ENCODE measurements at regions not wholly inside any gene's neighbourhood (a gene's known extent, or its start where the extent isn't known, plus 50 kb on each side); places are given as distances from the start of the nearest gene placed in this dataset.

DNA sequence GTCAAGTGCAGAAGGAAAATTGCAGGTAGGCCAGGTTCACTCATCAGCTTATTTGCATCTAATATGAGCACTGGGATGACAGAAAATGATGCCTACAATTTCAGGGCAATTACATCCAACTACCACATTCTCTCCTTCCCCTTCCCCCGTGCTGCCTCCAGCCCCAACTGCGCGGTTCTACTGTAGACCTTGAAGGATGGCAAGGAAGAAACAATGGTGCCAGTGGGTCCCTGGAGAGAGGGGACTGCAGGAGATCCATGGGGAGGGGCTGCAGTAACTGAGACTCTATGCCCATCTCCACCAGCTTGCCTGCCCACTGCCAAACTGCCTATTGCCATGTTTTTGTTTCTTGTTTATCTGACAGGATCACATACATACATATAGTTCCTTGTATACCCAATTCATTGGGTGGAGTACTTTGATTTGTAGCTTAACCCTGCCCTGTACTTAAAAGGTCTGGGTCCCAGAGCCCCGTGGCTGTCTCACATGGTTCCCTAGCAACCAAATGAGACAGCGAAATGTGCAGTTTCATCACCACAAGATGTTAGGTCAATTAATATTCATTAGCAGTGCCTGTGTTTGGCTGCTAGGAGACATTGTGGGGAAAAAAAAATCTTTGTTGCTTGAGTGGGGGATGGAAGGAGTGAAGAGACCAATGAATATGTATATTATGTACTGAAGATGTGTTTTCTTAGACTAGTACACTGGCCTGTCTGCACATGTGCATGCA, 253.5 kb upstream of the PLET1 start:
- H3K4me3 ChIP-seq (ENCODE audit: low read depth, low read length) = no peak overlapping the region
- no peaks in the 10 kb centered on the region for H3K27me3 ChIP-seq (ENCODE audit: control insufficient read depth, insufficient read depth, low read length)
- TF ChIP-seq, protein P1, sequence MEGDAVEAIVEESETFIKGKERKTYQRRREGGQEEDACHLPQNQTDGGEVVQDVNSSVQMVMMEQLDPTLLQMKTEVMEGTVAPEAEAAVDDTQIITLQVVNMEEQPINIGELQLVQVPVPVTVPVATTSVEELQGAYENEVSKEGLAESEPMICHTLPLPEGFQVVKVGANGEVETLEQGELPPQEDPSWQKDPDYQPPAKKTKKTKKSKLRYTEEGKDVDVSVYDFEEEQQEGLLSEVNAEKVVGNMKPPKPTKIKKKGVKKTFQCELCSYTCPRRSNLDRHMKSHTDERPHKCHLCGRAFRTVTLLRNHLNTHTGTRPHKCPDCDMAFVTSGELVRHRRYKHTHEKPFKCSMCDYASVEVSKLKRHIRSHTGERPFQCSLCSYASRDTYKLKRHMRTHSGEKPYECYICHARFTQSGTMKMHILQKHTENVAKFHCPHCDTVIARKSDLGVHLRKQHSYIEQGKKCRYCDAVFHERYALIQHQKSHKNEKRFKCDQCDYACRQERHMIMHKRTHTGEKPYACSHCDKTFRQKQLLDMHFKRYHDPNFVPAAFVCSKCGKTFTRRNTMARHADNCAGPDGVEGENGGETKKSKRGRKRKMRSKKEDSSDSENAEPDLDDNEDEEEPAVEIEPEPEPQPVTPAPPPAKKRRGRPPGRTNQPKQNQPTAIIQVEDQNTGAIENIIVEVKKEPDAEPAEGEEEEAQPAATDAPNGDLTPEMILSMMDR (IDR thresholded peaks at IDR 0.05; ENCODE audit: insufficient read depth, low read length, poor library complexity, severe bottlenecking) = no peak
- no peak for DNase-seq (ENCODE audit: low read depth)
- H3K36me3 ChIP-seq (ENCODE audit: control insufficient read depth, insufficient read depth, low read length) = no peaks in the 10 kb centered on the region

DNA sequence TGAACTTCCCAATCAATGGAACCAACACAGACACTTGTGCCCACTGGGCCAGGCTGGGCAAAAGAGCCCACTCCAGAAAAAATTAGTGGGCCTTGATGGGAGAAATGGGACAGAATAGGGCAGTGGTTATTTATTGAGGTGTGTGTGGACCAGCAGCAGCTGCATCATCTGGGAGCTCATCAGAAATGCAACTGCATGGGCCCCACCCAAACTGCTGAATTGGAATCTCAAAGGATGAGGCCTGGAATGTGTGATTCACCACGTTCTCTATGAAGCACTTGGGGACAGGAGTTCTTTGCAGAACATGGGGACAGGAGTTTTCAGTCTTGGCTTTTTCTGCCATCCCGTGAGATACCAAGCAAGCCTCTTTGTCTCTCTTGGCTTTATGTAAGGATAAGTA, 255.6 kb upstream of the PLET1 start:
- no peaks in the 10 kb centered on the region for H3K36me3 ChIP-seq (ENCODE audit: control insufficient read depth, insufficient read depth, low read length)
- H3K27me3 ChIP-seq (ENCODE audit: control insufficient read depth, insufficient read depth, low read length) = no peaks in the 10 kb centered on the region

DNA sequence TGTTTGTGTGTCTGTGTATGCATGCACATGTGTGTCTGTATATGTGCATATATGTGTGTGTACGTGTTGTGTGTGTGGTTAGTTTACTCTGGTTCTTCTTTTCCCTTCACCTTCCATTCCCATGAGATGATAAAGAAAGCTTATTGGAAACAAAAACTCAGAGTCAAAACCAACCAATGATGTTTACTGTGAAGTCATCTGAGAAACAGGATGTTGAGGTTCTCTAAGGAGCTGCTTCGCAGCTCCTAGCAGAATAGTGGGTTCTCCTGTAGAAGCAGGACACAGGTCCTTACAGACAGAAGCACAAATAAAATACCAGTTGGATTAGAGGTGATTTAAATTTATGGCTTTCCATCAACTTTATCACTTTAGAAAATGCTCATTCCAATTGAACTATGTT, 256.1 kb upstream of the PLET1 start:
- Histone ChIP-seq H3K36me3 (ENCODE audit: control insufficient read depth, insufficient read depth, low read length) (no peaks in the 10 kb centered on the region), H3K27me3 (ENCODE audit: control insufficient read depth, insufficient read depth, low read length) (no peaks in the 10 kb centered on the region), H3K4me3 (ENCODE audit: low read depth, low read length) (no peak overlapping the region)
- DNase-seq (ENCODE audit: low read depth) = no peak
- TF ChIP-seq, protein P1 (IDR thresholded peaks at IDR 0.05; ENCODE audit: insufficient read depth, low read length, poor library complexity, severe bottlenecking) = no peak

More for the DNA sequence above, 255.6 kb upstream of the PLET1 start:
- TF ChIP-seq, protein P1 (IDR thresholded peaks at IDR 0.05; ENCODE audit: insufficient read depth, low read length, poor library complexity, severe bottlenecking) = no peak
- no peak overlapping the region for H3K4me3 ChIP-seq (ENCODE audit: low read depth, low read length)
- DNase-seq (ENCODE audit: low read depth) = no peak

DNA sequence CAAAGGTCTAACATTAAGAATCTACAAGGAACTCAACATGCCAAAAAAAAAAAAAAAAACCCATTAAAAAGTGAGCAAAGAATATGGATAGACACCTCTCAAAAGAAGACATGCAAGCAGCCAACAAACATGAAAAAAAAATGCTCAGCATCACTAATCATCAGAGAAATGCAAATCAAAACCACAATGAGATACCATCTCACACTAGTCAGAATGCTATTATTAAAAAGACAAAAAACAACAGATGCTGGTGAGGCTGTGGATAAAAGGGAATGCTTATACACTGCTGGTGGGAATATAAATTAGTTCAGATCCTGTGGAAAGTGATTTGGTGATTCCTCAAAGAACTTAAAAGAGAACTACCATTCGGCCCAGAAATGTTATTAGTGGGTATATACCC, 257.7 kb upstream of the PLET1 start:
- Histone ChIP-seq H3K36me3 (ENCODE audit: control insufficient read depth, insufficient read depth, low read length) (no peaks in the 10 kb centered on the region), H3K4me3 (ENCODE audit: low read depth, low read length) (no peak overlapping the region), H3K27me3 (ENCODE audit: control insufficient read depth, insufficient read depth, low read length) (no peaks in the 10 kb centered on the region)
- DNase-seq (ENCODE audit: low read depth) = no peak
- TF ChIP-seq, protein P1 (IDR thresholded peaks at IDR 0.05; ENCODE audit: insufficient read depth, low read length, poor library complexity, severe bottlenecking) = no peak

DNA sequence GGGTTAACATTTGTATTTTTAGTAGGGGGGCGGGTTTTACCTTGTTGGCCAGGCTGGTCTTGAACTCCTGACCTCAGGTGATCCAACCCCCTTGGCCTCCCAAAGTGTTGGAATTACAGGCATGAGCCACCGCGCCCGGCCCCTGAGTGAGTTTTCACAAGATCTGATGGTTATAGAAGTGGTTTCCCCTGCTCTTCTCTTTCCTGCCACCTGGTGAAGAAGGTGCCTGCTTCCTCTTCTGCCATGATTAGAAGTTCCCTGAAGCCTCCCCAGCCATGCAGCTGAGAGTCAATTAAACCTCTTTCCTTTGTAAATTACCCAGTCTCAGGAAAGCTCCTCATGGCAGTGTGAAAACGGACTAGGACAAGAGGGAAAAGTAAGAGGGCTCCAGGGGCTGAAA, 259.1 kb upstream of the PLET1 start:
- no peak for DNase-seq (ENCODE audit: low read depth)
- TF ChIP-seq, protein P1 (IDR thresholded peaks at IDR 0.05; ENCODE audit: insufficient read depth, low read length, poor library complexity, severe bottlenecking) = no peak
- H3K4me3 ChIP-seq (ENCODE audit: low read depth, low read length) = no peak overlapping the region
- H3K27me3 ChIP-seq (ENCODE audit: control insufficient read depth, insufficient read depth, low read length) = no peaks in the 10 kb centered on the region
- no peaks in the 10 kb centered on the region for H3K36me3 ChIP-seq (ENCODE audit: control insufficient read depth, insufficient read depth, low read length)

DNA sequence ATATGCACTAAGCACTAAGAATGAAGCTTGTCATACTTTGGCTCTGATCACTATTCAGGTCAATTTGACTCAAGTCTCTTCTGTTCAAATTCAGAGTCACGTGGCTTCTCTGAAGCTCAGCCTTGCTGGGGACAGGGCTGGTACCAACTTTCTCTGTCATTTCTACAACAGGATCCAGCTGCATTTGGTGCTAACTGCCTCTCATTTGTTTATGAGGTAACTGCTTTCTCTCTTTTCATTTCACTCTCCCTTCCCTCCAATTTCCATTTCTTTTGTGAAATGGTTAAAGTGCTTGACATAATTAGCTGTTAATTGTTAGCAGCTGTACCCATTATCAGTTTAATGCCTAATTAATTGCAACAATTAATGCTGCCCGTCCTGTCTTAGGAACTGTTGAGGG, 259.7 kb upstream of the PLET1 start:
- Histone ChIP-seq H3K36me3 (ENCODE audit: control insufficient read depth, insufficient read depth, low read length) (no peaks in the 10 kb centered on the region), H3K27me3 (ENCODE audit: control insufficient read depth, insufficient read depth, low read length) (no peaks in the 10 kb centered on the region), H3K4me3 (ENCODE audit: low read depth, low read length) (no peak overlapping the region)
- TF ChIP-seq, protein P1 (IDR thresholded peaks at IDR 0.05; ENCODE audit: insufficient read depth, low read length, poor library complexity, severe bottlenecking) = no peak
- no peak for DNase-seq (ENCODE audit: low read depth)
